ENCODE measurements at regions not wholly inside any gene's neighbourhood (a gene's known extent, or its start where the extent isn't known, plus 50 kb on each side); places are given as distances from the start of the nearest gene placed in this dataset.

DNA sequence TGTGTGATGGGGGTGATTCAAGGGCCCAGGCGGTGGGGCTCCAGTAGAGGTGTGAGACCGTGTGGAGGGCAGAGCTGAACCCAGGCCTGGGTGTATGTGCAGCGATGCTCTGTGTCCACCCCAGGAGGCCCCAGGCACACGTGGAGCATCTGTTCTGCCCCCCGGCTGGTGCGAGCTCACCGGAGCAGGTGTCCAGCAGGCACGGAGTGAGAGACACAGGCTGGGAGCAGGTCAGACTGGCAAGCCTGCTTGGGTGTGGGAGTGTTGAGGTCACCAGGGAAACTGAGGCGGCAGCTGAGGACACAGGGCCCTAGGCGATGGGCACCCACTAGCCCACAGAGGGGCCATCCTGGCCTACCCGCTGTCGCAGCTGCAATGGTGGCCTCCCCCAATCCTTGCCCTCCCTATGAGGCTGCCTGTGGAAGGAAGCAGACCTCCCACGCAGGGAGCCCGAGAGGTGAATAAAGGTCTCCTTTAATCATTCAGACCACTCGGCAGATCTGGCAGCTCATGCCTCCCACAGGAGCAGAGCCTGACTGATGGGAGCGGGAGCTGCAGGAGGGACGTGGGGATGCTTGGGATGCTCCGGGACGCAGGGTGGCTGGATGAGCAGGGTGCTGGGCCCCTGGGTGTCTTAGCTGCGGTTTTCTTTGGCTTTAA lies 1165.1 kb downstream of the BRD1 start:
- in situ Hi-C loops (cut with MboI; ENCODE audit: low sequenced_read_pairs): no loop called here

DNA sequence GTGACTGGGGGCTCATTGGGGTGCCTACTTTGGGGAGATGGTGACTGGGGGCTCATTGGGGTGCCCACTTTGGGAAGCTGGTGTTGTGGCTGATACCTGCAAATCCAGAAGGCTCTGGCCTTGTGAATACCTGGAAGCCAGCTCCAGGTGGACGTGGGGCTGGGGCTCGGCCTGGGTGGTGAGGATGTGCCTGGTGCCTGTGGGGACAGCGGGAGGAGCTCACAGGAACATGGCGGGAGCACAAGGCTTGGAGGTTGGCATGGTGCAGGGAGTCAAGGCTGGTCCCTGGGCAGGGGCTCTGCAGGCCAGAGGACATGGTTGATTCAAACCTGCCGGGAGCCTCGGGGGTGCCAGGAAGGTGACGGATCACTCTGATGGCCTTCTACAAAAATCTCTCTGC lies 1165.7 kb downstream of the BRD1 start:
- in situ Hi-C loops (cut with MboI; ENCODE audit: low sequenced_read_pairs): no loop called here

DNA sequence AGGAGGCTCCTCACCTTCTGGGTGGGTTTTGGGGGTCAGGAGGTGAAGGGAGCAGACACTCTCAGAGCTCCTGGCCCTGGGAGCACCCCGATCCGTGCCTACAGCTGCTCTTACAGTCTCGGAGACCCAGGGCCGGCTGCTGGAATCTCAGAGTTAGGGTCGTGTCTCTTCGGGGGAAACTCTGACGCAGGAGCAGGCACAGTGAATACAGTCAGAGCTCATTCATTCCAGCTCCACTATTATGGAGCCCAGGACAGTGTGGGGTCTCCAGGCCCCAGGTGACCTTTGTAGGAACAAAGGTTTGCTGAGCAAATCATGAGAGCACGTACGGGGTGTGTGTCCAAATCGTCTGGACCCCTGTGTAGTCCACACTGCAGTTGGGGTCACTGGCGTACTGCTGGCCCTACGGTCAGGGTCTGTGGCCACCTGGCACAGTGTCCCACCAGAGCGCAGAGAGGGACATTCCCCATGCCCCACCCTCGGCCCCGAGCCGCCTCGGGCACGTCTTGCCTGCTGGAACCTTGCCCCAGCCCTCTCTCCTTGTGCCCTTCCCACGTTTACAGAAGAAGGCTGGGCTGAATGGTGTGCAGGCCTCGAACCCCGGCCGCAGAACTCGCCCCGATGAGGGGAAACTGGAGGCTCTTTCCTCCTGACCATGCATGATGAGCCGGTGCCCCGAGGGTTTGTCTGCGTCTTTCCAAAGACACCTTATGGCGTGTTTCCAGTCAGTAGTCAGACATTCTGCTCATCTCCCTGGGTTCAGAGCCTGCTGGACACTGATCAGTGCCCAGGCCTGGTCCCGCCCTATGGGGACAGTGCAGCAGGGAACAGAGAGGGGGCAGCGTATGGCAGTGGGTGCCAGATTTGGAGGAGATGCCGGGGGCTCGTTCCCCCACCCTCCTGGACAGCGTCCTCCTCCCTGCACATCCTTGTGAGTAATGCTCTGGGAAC lies 1166.6 kb downstream of the BRD1 start:
- in situ Hi-C loops (cut with MboI; ENCODE audit: low sequenced_read_pairs): no loop called here

DNA sequence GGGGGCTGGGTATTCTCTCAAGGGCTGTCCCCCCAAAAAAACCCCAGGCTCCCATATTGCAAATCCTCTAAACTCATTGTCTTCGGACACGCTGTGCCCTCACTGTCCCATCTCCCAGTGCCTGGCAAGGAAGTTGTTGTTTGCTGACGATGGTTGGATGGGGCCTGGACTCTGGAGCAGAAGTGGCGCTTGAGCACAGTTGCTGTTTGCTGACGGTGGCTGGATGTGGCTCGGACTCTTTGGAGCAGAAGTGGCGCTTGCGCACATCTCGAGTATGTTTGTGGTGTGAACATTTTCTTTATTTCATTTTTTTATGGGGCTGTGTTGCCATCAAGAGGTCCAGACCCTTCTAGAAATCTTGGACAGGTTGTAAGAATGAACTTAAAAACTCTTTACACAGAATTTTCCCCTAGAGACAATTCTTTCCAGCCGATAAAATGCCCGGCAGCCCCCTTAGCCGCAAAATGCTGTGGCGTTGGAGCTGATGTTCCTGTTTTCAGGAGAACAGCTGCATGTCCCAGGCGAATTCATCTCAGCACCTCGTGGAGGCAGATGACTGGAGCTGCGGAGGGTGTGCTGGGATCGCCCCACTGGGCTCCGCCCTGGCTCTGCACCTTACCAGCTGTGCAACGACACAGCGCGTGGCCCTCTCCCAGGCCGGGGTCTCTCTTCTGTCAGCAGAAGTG lies 1167.4 kb downstream of the BRD1 start:
- in situ Hi-C loops (cut with MboI; ENCODE audit: low sequenced_read_pairs): no loop called here

DNA sequence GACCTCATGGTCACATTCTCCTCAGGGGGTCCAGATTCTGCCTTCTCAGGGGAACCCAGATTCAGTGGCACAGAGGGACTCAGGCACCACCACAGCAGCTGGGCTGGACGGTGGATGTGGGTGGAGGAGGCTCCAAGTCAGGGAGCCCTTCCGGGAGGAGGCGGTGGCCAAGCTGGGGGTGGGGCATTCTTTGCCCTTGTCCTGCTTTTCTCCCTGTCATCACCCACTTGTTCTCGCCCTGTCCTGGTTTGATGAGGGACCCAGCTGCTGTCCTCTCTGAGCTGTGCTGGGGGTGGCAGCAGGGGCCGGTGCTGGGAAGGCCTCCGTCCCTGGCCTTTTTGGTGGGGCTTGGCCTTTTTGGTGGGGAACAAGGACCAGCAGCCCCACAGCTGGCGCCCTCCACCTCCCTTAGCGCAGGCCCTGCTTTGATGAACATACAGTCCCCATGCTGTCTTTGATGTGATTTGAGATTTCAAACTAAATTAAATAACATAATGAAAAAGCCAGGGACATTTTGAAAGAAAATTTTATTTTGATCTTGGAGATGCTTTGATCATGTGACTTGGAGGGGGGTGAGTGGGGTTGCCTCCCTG lies 1168.2 kb downstream of the BRD1 start:
- in situ Hi-C loops (cut with MboI; ENCODE audit: low sequenced_read_pairs): no loop called here

DNA sequence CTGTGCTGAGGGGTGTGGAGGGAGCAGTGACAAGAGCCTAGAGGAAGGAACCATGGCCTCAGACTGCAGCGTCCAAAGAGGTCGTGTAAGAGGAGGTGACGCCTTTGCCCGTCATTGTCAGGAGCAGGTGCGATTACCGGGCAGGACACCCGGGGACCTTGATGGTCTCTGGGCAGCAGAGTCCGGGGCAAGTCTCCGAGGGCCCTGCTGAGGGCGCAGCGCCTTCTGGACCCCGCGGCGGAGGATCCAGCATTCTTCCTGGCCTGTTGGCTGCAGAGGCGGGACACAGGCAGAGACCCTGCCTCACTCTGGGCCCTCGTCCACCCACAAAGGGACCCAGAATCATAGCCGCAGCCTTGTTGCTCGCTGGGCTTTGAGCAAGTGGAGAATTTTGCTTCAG lies 1168.8 kb downstream of the BRD1 start:
- in situ Hi-C loops (cut with MboI; ENCODE audit: low sequenced_read_pairs): no loop called here

GRCh38 chr22:48658246-48658645 lies 1169.4 kb downstream of the BRD1 start:
- in situ Hi-C loops (cut with MboI; ENCODE audit: low sequenced_read_pairs): no loop called here

DNA sequence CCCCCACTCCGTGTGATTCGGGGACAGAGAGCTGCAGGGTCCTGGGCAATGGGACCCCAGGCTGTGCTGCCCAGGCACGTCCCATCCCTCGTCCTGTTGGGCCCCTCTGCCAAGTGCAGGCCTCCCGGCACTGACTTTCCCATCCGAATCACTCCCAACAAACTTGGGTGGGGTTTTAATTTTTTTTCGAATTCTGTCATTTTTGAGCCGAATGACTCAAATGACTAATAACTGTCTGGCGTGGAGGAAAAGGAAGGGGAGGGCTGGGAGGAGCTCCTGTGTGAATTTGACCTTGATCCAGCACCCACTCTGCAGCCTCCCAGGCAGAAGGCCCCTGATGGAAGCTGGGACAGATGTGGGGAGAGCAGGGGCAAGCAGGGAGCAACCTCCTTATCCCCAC lies 1173.2 kb downstream of the BRD1 start:
- in situ Hi-C loops (cut with MboI; ENCODE audit: low sequenced_read_pairs): no loop called here

DNA sequence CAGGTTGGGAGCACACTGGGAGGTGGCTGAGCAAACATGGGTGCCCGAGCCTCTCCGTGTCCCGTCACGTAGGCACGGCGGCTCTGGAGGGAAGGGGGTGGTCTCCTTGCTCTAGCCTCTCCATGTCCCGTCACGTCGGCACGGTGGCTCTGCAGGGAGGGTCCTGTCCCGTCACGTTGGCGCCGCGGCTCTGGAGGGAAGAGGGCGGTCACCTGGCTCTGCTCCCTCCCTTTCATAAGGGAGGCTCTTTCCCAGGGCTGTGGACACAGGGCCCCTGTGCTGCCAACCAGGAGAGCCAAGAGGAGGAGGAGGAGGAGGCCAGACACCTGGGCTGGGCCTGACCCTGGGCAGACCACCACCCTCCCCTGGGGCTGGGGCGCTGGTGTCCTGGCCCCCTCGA lies 1173.7 kb downstream of the BRD1 start:
- in situ Hi-C loops (cut with MboI; ENCODE audit: low sequenced_read_pairs): no loop called here

DNA sequence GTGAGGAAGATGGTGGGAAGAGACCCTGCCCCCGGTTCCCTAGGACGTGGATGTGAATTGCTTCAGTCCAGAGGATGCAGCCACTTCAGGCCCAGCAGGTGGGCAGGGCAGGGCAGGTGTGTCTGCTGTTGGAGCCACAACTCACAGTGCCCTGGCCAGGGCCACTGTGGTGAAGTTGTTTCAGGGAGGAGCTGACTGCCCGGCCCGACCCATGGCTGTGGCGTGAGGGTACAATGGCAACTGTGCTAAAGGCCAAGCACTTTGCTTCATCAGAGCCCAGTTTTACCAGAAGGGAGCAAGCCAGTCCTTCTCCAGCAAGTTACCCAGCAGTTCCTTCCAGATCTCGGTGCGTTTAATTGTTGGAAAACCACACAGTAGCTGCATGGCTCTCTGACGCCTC lies 1174.4 kb downstream of the BRD1 start:
- in situ Hi-C loops (cut with MboI; ENCODE audit: low sequenced_read_pairs): no loop called here

GRCh38 chr22:48652796-48653195 lies 1174.9 kb downstream of the BRD1 start:
- in situ Hi-C loops (cut with MboI; ENCODE audit: low sequenced_read_pairs): no loop called here

DNA sequence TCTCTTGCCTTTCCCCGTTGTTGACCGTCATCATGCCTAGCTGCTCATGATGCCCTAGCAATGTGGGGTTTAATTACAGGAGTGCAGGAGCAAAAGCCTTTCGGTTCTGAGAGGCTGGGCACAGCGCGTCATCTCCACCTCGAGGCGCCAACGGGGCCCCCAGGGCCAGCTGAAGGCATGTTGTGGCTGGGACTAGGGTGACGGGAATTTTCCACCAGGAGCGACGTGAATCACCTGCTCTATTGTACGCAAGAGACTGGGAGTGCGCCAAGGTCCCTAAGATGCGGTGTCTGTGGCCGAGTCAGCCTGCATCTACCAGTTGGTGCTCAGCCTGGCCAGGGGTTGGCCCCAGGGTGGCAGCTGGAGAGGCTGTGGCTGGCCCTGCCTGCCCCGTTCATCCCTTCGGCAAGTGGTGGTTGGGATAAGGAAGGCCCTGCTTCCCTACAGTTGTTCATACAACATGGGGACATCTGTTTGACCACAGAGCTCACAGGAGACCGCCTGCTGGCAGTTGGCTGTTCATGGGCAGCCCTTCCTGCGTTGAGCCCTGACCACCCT lies 1175.6 kb downstream of the BRD1 start:
- in situ Hi-C loops (cut with MboI; ENCODE audit: low sequenced_read_pairs): no loop called here

- in situ Hi-C loops (cut with MboI; ENCODE audit: low sequenced_read_pairs): no loop called here
These were observed 1176.4 kb downstream of the BRD1 start for GRCh38 chr22:48651036-48651890.

DNA sequence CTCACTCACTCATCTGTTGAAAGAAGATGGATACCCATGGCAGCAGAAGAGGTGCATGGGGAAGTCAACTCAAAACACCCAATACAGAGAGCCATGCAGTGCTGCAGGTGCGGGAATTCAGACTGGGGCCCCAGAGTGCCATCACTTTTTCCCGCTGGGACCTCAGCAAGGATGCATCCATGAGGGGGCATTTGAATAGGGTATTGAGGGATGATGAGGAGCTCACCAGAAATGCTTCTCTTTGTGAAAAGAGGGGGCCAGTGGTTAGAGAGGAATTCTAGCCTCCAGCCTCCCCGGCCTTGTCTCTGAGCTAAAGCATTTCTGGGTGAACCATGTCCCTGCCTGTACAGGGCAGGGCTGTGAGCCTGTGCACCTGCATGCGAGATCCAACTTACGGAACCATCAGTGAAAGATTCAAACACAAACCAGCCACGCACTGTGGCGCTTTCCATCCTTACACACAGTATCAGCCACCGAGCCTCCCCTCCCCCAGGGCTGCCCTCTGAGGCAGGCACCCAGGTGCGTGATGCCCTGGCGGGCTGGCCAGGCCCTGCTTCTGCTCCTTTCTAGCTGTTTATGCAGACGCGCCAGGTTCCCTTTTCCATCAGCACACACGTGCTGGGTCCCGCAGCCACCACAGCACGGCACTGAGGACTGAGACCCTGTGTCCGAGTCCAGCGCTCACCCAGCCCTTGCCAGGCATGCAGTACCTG lies 1177.2 kb downstream of the BRD1 start:
- in situ Hi-C loops (cut with MboI; ENCODE audit: low sequenced_read_pairs): no loop called here

GRCh38 chr22:48649466-48649865 lies 1178.2 kb downstream of the BRD1 start:
- in situ Hi-C loops (cut with MboI; ENCODE audit: low sequenced_read_pairs): no loop called here

DNA sequence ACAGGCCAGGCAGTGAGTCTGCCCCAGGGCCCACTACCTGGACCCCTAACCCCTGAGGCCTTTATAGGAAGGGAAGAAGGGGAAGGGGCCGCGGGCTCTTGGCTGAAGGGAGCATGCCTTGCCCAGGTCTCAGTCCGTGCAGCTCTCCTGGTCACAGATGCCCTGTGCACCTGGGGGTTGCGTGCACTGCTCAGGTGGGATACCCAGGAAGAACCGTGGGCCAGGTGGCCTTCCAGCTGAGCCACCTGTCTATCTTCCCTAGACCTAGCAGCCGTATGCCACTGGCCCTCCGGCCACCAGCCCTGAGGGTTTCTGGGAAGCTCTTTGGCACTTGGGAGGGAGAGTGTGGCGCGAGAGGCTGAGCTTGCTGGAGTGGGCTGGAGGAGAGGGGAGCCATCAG lies 1178.6 kb downstream of the BRD1 start:
- in situ Hi-C loops (cut with MboI; ENCODE audit: low sequenced_read_pairs): no loop called here

DNA sequence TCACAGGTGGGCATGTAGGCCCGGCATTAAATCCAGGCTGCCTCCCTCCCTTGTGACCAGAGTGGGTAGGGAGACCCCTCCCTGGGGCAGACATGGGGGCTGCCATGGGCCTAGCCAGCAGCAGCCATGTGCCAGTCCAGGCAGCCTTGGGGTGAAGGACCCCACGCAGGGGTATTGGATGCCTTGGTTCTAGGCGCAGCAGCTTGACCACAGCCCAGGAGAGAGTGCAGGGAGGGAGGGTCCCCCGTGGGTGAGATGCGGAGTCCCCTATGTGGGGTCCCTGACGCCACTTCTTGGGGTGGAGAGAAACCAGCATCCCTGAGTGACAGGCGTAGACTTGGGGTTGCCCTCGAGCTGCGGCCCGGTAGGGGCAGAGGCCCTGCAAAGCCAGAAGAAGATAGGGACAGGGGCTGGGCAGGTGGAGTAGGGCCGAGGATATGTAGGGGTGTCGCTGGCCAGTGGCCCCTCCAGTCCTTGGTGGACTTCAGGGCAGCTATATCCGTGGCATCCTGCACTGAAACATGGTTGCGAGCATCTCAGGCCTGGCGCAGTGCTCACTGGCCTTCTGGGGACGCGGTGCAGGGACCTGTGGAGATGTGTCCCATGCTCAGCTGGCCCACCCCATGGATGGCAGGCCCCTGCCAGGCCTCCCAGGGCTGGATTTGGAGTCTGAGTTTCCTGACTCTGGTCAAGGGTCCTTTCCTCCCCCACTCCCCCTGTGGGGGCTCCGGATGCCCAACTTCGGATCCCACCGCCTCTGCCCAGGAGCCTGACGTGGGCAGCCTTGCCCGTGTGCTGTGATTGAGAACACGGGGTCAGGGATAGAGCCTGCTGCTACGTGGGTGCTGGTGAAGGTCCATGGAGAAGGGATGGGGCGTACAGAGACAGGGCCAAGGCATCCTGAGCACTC lies 1179.8 kb downstream of the BRD1 start:
- in situ Hi-C loops (cut with MboI; ENCODE audit: low sequenced_read_pairs): no loop called here

DNA sequence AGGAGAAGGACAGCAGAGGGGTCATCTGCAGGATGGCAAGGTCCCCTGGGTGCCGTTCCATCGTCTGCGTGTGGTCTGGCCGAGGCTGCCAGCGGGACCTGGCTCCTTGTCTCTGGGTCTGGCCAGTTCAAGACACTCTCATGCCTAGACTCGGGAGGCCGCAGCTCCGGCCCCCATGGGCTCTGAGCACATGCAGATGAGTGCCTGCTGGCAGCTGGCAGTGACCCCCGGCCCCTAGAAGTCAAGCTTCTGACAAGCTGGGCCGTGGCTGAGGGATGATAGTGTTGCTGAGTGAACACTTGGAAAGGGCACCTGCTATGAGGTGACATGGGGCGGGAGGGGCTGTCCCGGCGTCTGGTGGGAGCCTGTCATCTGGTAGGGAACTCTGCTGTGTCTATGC lies 1180.6 kb downstream of the BRD1 start:
- in situ Hi-C loops (cut with MboI; ENCODE audit: low sequenced_read_pairs): no loop called here
